ENCODE measurements at regions not wholly inside any gene's neighbourhood (a gene's known extent, or its start where the extent isn't known, plus 50 kb on each side); places are given as distances from the start of the nearest gene placed in this dataset.
A peak's percentile ranks its signal among the peaks of the same experiment; 100 is the strongest.

- no peak for DNase-seq
These were observed 94.3 kb downstream of the C17orf67 start for GRCh38 chr17:56739376-56739775.

GRCh38 chr17:56739776-56740175 is 93.9 kb downstream of the C17orf67 start:
- DNase-seq, result peak; percentile 17

GRCh38 chr17:56740481-56740880 is 93.2 kb downstream of the C17orf67 start:
- peak; percentile 13 for DNase-seq

Measured in retina (tissue), 1 donor.